B cell (primary cell): ENCODE measurements at regions not wholly inside any gene's neighbourhood (a gene's known extent, or its start where the extent isn't known, plus 50 kb on each side); places are given as distances from the start of the nearest gene placed in this dataset.

ENCODE experiments used
- EZH2 ChIP-seq: IDR thresholded peaks from 2 replicates; pipeline ENCODE4 v1.6.1; 2012; ENCODE audit warnings: borderline replicate concordance, low read depth, mild to moderate bottlenecking, moderate library complexity, low read length; ENCODE audit not compliant: insufficient read depth, poor library complexity, severe bottlenecking
- TF ChIP-seq, protein P1 (sequence below): fragments of 200-600 bp; IDR thresholded peaks from one replicate; pipeline ENCODE4 v1.8.0; 2022; ENCODE audit warnings: antibody characterized with exemption, mild to moderate bottlenecking

DNA sequence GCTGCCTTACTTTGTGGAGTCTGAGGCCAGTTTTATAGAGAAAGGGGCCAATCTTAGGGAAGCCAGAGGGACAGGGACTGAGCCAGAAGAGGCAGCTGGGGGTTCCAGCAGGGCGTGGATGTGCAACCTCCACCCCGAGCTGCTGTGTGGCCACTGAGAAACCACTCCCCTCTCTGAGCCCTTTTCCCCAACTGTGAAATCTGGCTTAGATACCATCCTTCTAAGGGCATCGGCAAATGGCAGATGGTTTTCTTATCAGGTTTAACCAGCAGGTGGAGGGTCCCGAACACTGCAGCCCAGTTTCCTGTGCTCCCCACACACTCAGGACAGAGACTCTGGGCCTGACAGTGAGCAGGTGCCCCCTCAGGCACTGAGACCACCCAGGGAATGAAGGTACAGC lies 55.8 kb upstream of the SLC6A6 start:
- TF ChIP-seq, protein P1, sequence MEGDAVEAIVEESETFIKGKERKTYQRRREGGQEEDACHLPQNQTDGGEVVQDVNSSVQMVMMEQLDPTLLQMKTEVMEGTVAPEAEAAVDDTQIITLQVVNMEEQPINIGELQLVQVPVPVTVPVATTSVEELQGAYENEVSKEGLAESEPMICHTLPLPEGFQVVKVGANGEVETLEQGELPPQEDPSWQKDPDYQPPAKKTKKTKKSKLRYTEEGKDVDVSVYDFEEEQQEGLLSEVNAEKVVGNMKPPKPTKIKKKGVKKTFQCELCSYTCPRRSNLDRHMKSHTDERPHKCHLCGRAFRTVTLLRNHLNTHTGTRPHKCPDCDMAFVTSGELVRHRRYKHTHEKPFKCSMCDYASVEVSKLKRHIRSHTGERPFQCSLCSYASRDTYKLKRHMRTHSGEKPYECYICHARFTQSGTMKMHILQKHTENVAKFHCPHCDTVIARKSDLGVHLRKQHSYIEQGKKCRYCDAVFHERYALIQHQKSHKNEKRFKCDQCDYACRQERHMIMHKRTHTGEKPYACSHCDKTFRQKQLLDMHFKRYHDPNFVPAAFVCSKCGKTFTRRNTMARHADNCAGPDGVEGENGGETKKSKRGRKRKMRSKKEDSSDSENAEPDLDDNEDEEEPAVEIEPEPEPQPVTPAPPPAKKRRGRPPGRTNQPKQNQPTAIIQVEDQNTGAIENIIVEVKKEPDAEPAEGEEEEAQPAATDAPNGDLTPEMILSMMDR, result no peak
- TF ChIP-seq EZH2, result no peak
